MM.1S (cell line): ENCODE measurements at regions not wholly inside any gene's neighbourhood (a gene's known extent, or its start where the extent isn't known, plus 50 kb on each side); places are given as distances from the start of the nearest gene placed in this dataset.

ENCODE experiments used
- EZH2 ChIP-seq: fragments of 300-600 bp; sonication (generic); optimal IDR thresholded peaks from 2 replicates; pipeline ENCODE3; 2017; ENCODE audit warnings: low read depth, mild to moderate bottlenecking, antibody characterized with exemption, low read length, mixed read lengths
- TF ChIP-seq, protein P1 (sequence below): fragments of 300-600 bp; sonication (generic); IDR thresholded peaks from 2 replicates; pipeline ENCODE4 v1.5.1; 2016; ENCODE audit warnings: antibody characterized with exemption, low read length, mixed read lengths

DNA sequence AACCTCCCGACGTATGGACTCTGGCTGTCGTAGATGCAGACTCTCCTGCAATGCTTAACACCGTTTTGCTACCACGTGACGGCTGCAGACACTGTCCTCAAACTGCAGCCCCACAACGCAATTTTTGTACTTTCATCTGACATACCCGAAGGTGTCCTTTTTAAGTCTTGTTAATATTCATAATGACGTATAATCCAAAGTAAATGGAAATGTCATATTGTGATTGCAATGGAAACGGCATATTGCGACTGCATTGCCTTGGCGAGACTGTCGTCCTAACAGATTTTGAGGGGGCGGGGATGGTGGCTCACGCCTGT lies 79.3 kb upstream of the TBC1D3K start:
- TF ChIP-seq, protein P1, sequence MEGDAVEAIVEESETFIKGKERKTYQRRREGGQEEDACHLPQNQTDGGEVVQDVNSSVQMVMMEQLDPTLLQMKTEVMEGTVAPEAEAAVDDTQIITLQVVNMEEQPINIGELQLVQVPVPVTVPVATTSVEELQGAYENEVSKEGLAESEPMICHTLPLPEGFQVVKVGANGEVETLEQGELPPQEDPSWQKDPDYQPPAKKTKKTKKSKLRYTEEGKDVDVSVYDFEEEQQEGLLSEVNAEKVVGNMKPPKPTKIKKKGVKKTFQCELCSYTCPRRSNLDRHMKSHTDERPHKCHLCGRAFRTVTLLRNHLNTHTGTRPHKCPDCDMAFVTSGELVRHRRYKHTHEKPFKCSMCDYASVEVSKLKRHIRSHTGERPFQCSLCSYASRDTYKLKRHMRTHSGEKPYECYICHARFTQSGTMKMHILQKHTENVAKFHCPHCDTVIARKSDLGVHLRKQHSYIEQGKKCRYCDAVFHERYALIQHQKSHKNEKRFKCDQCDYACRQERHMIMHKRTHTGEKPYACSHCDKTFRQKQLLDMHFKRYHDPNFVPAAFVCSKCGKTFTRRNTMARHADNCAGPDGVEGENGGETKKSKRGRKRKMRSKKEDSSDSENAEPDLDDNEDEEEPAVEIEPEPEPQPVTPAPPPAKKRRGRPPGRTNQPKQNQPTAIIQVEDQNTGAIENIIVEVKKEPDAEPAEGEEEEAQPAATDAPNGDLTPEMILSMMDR, result no peak
- no peak for TF ChIP-seq EZH2
